Vagina (tissue), 2 donors: ENCODE measurements at regions not wholly inside any gene's neighbourhood (a gene's known extent, or its start where the extent isn't known, plus 50 kb on each side); places are given as distances from the start of the nearest gene placed in this dataset.

Source experiments
- POLR2A ChIP-seq, 2 donors: fragments of 450-650 bp; IDR thresholded peaks; one replicate each; pipeline ENCODE4 v1.6.1; 2017; ENCODE audit warnings: antibody characterized with exemption in 2 of 2, mild to moderate bottlenecking in 2 of 2, moderate library complexity in 2 of 2
- POLR2AphosphoS5 ChIP-seq, 2 donors: sonication (generic); formaldehyde crosslinking; IDR thresholded peaks; one replicate each; pipeline ENCODE4 v1.9.0; 2017; ENCODE audit warnings: antibody characterized with exemption in 2 of 2, mild to moderate bottlenecking in 2 of 2, low read depth in 1 of 2; ENCODE audit not compliant: insufficient read depth in 1 of 2
- TF ChIP-seq, protein P1 (sequence below), 3 experiments: fragments of 450-650 bp in 2 of 3; fragments of 200-600 bp in 1 of 3; sonication (generic) in 1 of 3; IDR thresholded peaks; one replicate each; pipeline ENCODE4 v1.5.1; 2017 to 2019; ENCODE audit warnings: antibody characterized with exemption in 3 of 3, mild to moderate bottlenecking in 2 of 3, moderate library complexity in 2 of 3

GRCh38 chr13:111640006-111640405, 319.6 kb downstream of the TEX29 start:
- TF ChIP-seq, protein P1, sequence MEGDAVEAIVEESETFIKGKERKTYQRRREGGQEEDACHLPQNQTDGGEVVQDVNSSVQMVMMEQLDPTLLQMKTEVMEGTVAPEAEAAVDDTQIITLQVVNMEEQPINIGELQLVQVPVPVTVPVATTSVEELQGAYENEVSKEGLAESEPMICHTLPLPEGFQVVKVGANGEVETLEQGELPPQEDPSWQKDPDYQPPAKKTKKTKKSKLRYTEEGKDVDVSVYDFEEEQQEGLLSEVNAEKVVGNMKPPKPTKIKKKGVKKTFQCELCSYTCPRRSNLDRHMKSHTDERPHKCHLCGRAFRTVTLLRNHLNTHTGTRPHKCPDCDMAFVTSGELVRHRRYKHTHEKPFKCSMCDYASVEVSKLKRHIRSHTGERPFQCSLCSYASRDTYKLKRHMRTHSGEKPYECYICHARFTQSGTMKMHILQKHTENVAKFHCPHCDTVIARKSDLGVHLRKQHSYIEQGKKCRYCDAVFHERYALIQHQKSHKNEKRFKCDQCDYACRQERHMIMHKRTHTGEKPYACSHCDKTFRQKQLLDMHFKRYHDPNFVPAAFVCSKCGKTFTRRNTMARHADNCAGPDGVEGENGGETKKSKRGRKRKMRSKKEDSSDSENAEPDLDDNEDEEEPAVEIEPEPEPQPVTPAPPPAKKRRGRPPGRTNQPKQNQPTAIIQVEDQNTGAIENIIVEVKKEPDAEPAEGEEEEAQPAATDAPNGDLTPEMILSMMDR (IDR thresholded peaks at IDR 0.05): no peak
- no peak for TF ChIP-seq POLR2AphosphoS5 (IDR thresholded peaks at IDR 0.05; ENCODE audit: insufficient read depth in 1 of 2, low read depth in 1 of 2)
- TF ChIP-seq POLR2A (IDR thresholded peaks at IDR 0.05): no peak
